IMR-90 (cell line): ENCODE measurements at regions not wholly inside any gene's neighbourhood (a gene's known extent, or its start where the extent isn't known, plus 50 kb on each side); places are given as distances from the start of the nearest gene placed in this dataset.

Experiments
- ATAC-seq: fragments of 200-7000 bp; cut with Tn5 transposase; 2 replicates; pipeline ENCODE4 v1.9.1; 2020; ENCODE audit warnings: low read depth, mild to moderate bottlenecking, moderate library complexity
- BruUV-seq: library from RNA; stranded (reverse); fragments of 400-500 nt; replicated peaks from 2 replicates; lab custom pipeline; 2021; lab: Mats Ljungman, UMichigan
- CTCF ChIA-PET: fragments of 300-600 bp; formaldehyde crosslinking; extraction: SDS; loops from one replicate; lab custom pipeline; 2021; ENCODE audit warnings: antibody characterized with exemption; lab: Yijun Ruan, JAX
- POLR2A ChIA-PET: fragments of 300-600 bp; sonication (Branson Sonifier 250); formaldehyde crosslinking; loops from one replicate; lab custom pipeline; 2022; ENCODE audit warnings: antibody characterized with exemption; ENCODE audit not compliant: unreplicated experiment; lab: Charles Lee
- DNase-seq: peaks from one replicate; pipeline ENCODE4 v3.0.0; 2013
- H2AFZ ChIP-seq: replicated peaks from 2 replicates; pipeline ENCODE3; 2013; ENCODE audit warnings: low read length, mild to moderate bottlenecking; ENCODE audit not compliant: poor library complexity
- H2AK5ac ChIP-seq: 2 replicates; pipeline ENCODE4 v1.6.1; 2013; ENCODE audit warnings: low read depth, low read length, inconsistent platforms
- H2AK9ac ChIP-seq: replicated peaks from 2 replicates; pipeline ENCODE3; 2013; ENCODE audit warnings: mild to moderate bottlenecking, low read depth, low read length, moderate library complexity; ENCODE audit not compliant: poor library complexity
- H2BK120ac ChIP-seq: 2 replicates; pipeline ENCODE4 v1.6.1; 2013; ENCODE audit warnings: low read depth, low read length, inconsistent platforms
- H2BK15ac ChIP-seq: 3 replicates; pipeline ENCODE4 v1.6.1; 2013; ENCODE audit warnings: low read depth, low read length, inconsistent platforms
- H2BK20ac ChIP-seq: 2 replicates; pipeline ENCODE4 v1.6.1; 2013; ENCODE audit warnings: low read depth, mild to moderate bottlenecking, inconsistent platforms, low read length, moderate library complexity
- H2BK5ac ChIP-seq: 2 replicates; pipeline ENCODE4 v1.6.1; 2013; ENCODE audit warnings: mild to moderate bottlenecking, low read depth, low read length, inconsistent platforms; ENCODE audit not compliant: poor library complexity, severe bottlenecking
- H3K14ac ChIP-seq: replicated peaks from 2 replicates; pipeline ENCODE4 v1.6.1; 2013; ENCODE audit warnings: low read depth, low read length, inconsistent platforms
- H3K18ac ChIP-seq: 2 replicates; pipeline ENCODE4 v1.6.1; 2013; ENCODE audit warnings: low read depth, low read length, control low read depth
- H3K23ac ChIP-seq: 2 replicates; pipeline ENCODE4 v1.6.1; 2013; ENCODE audit warnings: low read depth, low read length, inconsistent platforms
- H3K27ac ChIP-seq: 2 replicates; pipeline ENCODE4 v1.5.1; 2013; ENCODE audit warnings: mild to moderate bottlenecking, control low read depth, low read length; ENCODE audit not compliant: insufficient read depth
- H3K27me3 ChIP-seq: 2 replicates; pipeline ENCODE4 v1.6.1; 2013; ENCODE audit warnings: low read length; ENCODE audit not compliant: control insufficient read depth, insufficient read depth
- H3K36me3 ChIP-seq: 2 replicates; pipeline ENCODE4 v1.6.1; 2013; ENCODE audit warnings: low read length, mixed read lengths; ENCODE audit not compliant: control insufficient read depth, insufficient read depth
- H3K4ac ChIP-seq: 2 replicates; pipeline ENCODE4 v1.6.1; 2013; ENCODE audit warnings: low read depth, low read length, inconsistent platforms
- H3K4me1 ChIP-seq: 2 replicates; pipeline ENCODE4 v1.6.1; 2013; ENCODE audit warnings: low read length, mixed read lengths; ENCODE audit not compliant: control insufficient read depth, insufficient read depth
- H3K4me2 ChIP-seq: 2 replicates; pipeline ENCODE4 v1.6.1; 2013; ENCODE audit warnings: low read depth, mild to moderate bottlenecking, control low read depth, low read length, moderate library complexity
- H3K4me3 ChIP-seq: 2 replicates; pipeline ENCODE4 v1.5.1; 2013; ENCODE audit warnings: low read depth, mild to moderate bottlenecking, control low read depth, low read length, moderate library complexity; ENCODE audit not compliant: insufficient read depth
- H3K56ac ChIP-seq: 2 replicates; pipeline ENCODE4 v1.6.1; 2013; ENCODE audit warnings: low read length, inconsistent platforms; ENCODE audit not compliant: insufficient read depth; ENCODE audit errors: extremely low read depth
- H3K79me1 ChIP-seq, 2 experiments: 2 replicates each; pipeline ENCODE4 v1.6.1; 2013; ENCODE audit warnings: low read length in 2 of 2, inconsistent platforms in 1 of 2, low read depth in 1 of 2
- H3K9ac ChIP-seq: 2 replicates; pipeline ENCODE4 v1.6.1; 2013; ENCODE audit warnings: low read depth, low read length, control low read depth
- H3K9me1 ChIP-seq: 2 replicates; pipeline ENCODE4 v1.6.1; 2013; ENCODE audit warnings: low read length, inconsistent platforms; ENCODE audit not compliant: insufficient read depth
- H3K9me3 ChIP-seq: 2 replicates; pipeline ENCODE4 v1.6.1; 2013; ENCODE audit warnings: low read length; ENCODE audit not compliant: control insufficient read depth, insufficient read depth
- H4K20me1 ChIP-seq: 2 replicates; pipeline ENCODE4 v1.6.1; 2013; ENCODE audit warnings: low read length, inconsistent platforms; ENCODE audit not compliant: insufficient read depth
- H4K5ac ChIP-seq: 2 replicates; pipeline ENCODE4 v1.6.1; 2013; ENCODE audit warnings: mild to moderate bottlenecking, low read depth, low read length, control low read depth
- H4K8ac ChIP-seq, 2 experiments: 2 replicates each; pipeline ENCODE4 v1.6.1; 2013; ENCODE audit warnings: low read depth in 2 of 2, low read length in 2 of 2, control low read depth in 1 of 2, inconsistent platforms in 1 of 2
- H4K91ac ChIP-seq: 2 replicates; pipeline ENCODE4 v1.6.1; 2013; ENCODE audit warnings: low read depth, low read length, inconsistent platforms; ENCODE audit not compliant: insufficient read depth
- RCOR1 ChIP-seq: IDR thresholded peaks from 2 replicates; pipeline ENCODE4 v1.6.1; 2012; ENCODE audit warnings: mild to moderate bottlenecking, low read length, improper control_type of control experiment; ENCODE audit not compliant: insufficient replicate concordance
- whole genome bisulfite sequencing, 2 experiments: methylation state at CpG; one replicate each; pipeline versions ENCODE4 v1.1.5 to v1.1.7; 2013; ENCODE audit warnings: missing lambda C conversion rate in 2 of 2; ENCODE audit not compliant: insufficient read length in 1 of 2; ENCODE audit errors: extremely low coverage in 2 of 2; 5-methylcytosine and 5-hydroxymethylcytosine counted together
- dilution Hi-C: fragments of 300-500 bp; cut with HindIII; formaldehyde crosslinking; loops from one replicate; pipeline ENCODE4 v1.14.3; 2018; ENCODE audit warnings: low sequenced_read_pairs; ENCODE audit not compliant: unreplicated experiment
- in situ Hi-C: fragments of 300-500 bp; cut with MboI; formaldehyde crosslinking; loops from 3 replicates; pipeline ENCODE4 v1.14.3; 2019; ENCODE audit warnings: low sequenced_read_pairs, inconsistent platforms, mixed read lengths
- intact Hi-C: fragments of 100-400 bp; cut with micrococcal nuclease; formaldehyde crosslinking; loops from 2 replicates; pipeline ENCODE4 v1.10.0; 2022

DNA sequence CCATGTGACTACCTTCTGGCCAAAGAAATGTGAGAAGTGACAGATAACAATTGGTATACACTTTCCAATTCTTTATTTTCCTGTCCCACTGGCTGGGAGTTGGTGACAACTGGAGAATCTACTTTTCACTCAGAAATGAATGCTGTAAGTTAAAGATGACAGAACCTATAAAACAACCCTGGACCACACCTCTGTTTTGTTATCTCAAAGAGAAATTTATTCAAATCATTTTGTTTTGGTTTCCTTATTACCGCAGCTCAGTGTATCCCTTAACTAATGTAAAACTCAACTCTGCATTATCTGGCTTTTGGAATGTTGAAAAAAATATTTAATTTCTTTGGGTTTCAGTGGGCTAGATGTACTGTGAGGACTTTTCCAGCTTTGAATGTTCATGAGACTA, 469.8 kb downstream of the PCDH7 start:
- CTCF ChIA-PET: no interaction called here
- no peak overlapping the region for H2AK5ac ChIP-seq
- no peaks in the 10 kb centered on the region for H3K27me3 ChIP-seq
- no peak overlapping the region for H3K4me2 ChIP-seq
- no peak overlapping the region for H3K4ac ChIP-seq
- no peak overlapping the region for H2BK5ac ChIP-seq
- no peak overlapping the region for H2BK20ac ChIP-seq
- WGBS, 2 experiments: no CpG with 5 or more reads among the region's 1 CpG
- no peak for ATAC-seq
- intact Hi-C loops (no loop called here), dilution Hi-C loops (no loop called here), in situ Hi-C loops (no loop called here)
- H3K4me1 ChIP-seq: no peaks in the 10 kb centered on the region
- no peak overlapping the region for H3K9ac ChIP-seq
- DNase-seq: no peak
- no peak overlapping the region for H3K14ac ChIP-seq
- H3K23ac ChIP-seq: no peak overlapping the region
- H3K56ac ChIP-seq: no peak overlapping the region
- no peaks in the 10 kb centered on the region for H3K36me3 ChIP-seq
- no peaks in the 10 kb centered on the region for H4K20me1 ChIP-seq
- H4K8ac ChIP-seq: no peak overlapping the region
- no peak for TF ChIP-seq RCOR1
- H2AK9ac ChIP-seq: no peak overlapping the region
- H4K5ac ChIP-seq: no peak overlapping the region
- H2AFZ ChIP-seq: no peak overlapping the region
- H3K18ac ChIP-seq: no peak overlapping the region
- POLR2A ChIA-PET: interaction anchor here (0.5 kb wide), 1 partner anchor 426 kb away, joined by 3 read pairs; no protein-coding TSS in a partner anchor
- BruUV-seq: no TSS peak
- no peak overlapping the region for H2BK15ac ChIP-seq
- no peaks in the 10 kb centered on the region for H3K79me1 ChIP-seq
- no peaks in the 10 kb centered on the region for H3K9me1 ChIP-seq
- H4K91ac ChIP-seq: no peak overlapping the region
- H3K27ac ChIP-seq: no peak overlapping the region
- no peak overlapping the region for H2BK120ac ChIP-seq
- no peak overlapping the region for H3K4me3 ChIP-seq
- no peaks in the 10 kb centered on the region for H3K9me3 ChIP-seq
